ENCODE measurements at regions not wholly inside any gene's neighbourhood (a gene's known extent, or its start where the extent isn't known, plus 50 kb on each side); places are given as distances from the start of the nearest gene placed in this dataset.

- no peak for TF ChIP-seq EZH2 (IDR thresholded peaks at IDR 0.05; ENCODE audit: borderline replicate concordance, low read depth, low read length, severe bottlenecking)
- TF ChIP-seq POLR2AphosphoS5 (IDR thresholded peaks at IDR 0.05; ENCODE audit: insufficient read depth, low read depth, low read length): no peak
- TF ChIP-seq, protein P1, sequence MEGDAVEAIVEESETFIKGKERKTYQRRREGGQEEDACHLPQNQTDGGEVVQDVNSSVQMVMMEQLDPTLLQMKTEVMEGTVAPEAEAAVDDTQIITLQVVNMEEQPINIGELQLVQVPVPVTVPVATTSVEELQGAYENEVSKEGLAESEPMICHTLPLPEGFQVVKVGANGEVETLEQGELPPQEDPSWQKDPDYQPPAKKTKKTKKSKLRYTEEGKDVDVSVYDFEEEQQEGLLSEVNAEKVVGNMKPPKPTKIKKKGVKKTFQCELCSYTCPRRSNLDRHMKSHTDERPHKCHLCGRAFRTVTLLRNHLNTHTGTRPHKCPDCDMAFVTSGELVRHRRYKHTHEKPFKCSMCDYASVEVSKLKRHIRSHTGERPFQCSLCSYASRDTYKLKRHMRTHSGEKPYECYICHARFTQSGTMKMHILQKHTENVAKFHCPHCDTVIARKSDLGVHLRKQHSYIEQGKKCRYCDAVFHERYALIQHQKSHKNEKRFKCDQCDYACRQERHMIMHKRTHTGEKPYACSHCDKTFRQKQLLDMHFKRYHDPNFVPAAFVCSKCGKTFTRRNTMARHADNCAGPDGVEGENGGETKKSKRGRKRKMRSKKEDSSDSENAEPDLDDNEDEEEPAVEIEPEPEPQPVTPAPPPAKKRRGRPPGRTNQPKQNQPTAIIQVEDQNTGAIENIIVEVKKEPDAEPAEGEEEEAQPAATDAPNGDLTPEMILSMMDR (IDR thresholded peaks at IDR 0.05; ENCODE audit: extremely low read depth in 1 of 2, insufficient read depth in 1 of 2, low read depth in 1 of 2, low read length in 2 of 2): no peak
Observed at GRCh38 chr9:126160854-126161329, 165.7 kb upstream of the MVB12B start.

Data from endothelial cell of umbilical vein (primary cell).